ENCODE measurements at regions not wholly inside any gene's neighbourhood (a gene's known extent, or its start where the extent isn't known, plus 50 kb on each side); places are given as distances from the start of the nearest gene placed in this dataset.
A peak's percentile ranks its signal among the peaks of the same experiment; 100 is the strongest.
"Not testable (repeated sequence)": the region's sequence is repeated elsewhere in the genome, so short reads cannot be mapped to it uniquely, and the experiment has no call there.

GRCh38 chr2:64797881-64798575 lies 144.3 kb upstream of the SERTAD2 start:
- DNase-seq: no peak

- no peak for DNase-seq
These were observed 146.0 kb upstream of the SERTAD2 start for GRCh38 chr2:64799592-64800252.

GRCh38 chr2:64803776-64804175 lies 150.1 kb upstream of the SERTAD2 start:
- DNase-seq: no peak

GRCh38 chr2:64804651-64805050 lies 150.9 kb upstream of the SERTAD2 start:
- no peak for DNase-seq

GRCh38 chr2:64807417-64807816 lies 153.7 kb upstream of the SERTAD2 start:
- DNase-seq: peak; percentile 97

- DNase-seq: no peak
These were observed 154.4 kb upstream of the SERTAD2 start for GRCh38 chr2:64808092-64808491.

GRCh38 chr2:64808754-64809153 lies 155.0 kb upstream of the SERTAD2 start:
- DNase-seq: no peak

- DNase-seq: no peak
These were observed 155.5 kb upstream of the SERTAD2 start for GRCh38 chr2:64809216-64809615.

- peak; percentile 43 for DNase-seq
These were observed 158.6 kb upstream of the SERTAD2 start for GRCh38 chr2:64812285-64812684.

GRCh38 chr2:64814007-64814406 lies 160.3 kb upstream of the SERTAD2 start:
- no peak for DNase-seq

GRCh38 chr2:64816526-64816925 lies 162.8 kb upstream of the SERTAD2 start:
- DNase-seq: not testable (repeated sequence)

- no peak for DNase-seq
These were observed 163.7 kb upstream of the SERTAD2 start for GRCh38 chr2:64817453-64817852.

GRCh38 chr2:64818664-64819060 lies 164.9 kb upstream of the SERTAD2 start:
- DNase-seq: no peak

- peak; percentile 61 for DNase-seq
These were observed 165.6 kb upstream of the SERTAD2 start for GRCh38 chr2:64819361-64819760.

- DNase-seq: peak; percentile 68
These were observed 166.3 kb upstream of the SERTAD2 start for GRCh38 chr2:64819774-64820688.

- no peak for DNase-seq
These were observed 167.2 kb upstream of the SERTAD2 start for GRCh38 chr2:64820901-64821300.

GRCh38 chr2:64823794-64824193 lies 165.4 kb upstream of the SLC1A4 start:
- DNase-seq: no peak

- DNase-seq: peak; percentile 74
These were observed 163.2 kb upstream of the SLC1A4 start for GRCh38 chr2:64825831-64826491.

- no peak for DNase-seq
These were observed 162.5 kb upstream of the SLC1A4 start for GRCh38 chr2:64826703-64827102.

GRCh38 chr2:64828261-64828660 lies 160.9 kb upstream of the SLC1A4 start:
- DNase-seq: no peak

GRCh38 chr2:64829525-64829924 lies 159.7 kb upstream of the SLC1A4 start:
- DNase-seq: no peak

GRCh38 chr2:64831134-64831976 lies 157.8 kb upstream of the SLC1A4 start:
- peak; percentile 99 for DNase-seq

All from inflammatory macrophage treated with lipopolysaccharide for 4 hours (primary cell).